ENCODE measurements at regions not wholly inside any gene's neighbourhood (a gene's known extent, or its start where the extent isn't known, plus 50 kb on each side); places are given as distances from the start of the nearest gene placed in this dataset.

DNA sequence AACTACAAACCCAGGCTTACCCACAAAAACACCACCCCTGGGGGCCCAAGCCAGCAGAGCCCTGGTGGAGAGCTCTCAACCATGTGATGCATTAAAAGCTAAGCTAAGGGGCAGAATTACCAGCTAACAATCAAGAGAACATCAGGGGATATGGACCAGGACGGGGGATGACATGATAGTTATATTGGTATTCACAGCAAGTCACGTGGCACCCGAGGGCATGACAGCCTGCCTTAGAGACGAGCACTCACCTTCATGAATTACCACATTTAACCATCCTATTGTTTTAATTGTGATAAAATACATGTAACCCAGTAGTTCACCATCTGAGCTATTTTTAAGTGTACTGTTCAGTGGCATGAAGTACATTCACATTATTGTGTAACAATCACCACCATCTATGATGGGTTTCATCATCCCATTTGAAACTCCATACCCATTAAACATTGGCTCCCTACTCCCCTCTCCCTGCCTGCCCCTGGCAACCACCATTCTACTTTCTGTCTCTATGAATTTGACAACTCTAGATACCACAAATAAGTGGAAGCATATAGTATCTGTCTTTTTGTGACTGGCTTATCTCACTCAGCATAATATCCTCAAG is 245.6 kb downstream of the ANAPC1 start:
- DNase-seq (ENCODE audit: low read depth, low spot score), result no peak

DNA sequence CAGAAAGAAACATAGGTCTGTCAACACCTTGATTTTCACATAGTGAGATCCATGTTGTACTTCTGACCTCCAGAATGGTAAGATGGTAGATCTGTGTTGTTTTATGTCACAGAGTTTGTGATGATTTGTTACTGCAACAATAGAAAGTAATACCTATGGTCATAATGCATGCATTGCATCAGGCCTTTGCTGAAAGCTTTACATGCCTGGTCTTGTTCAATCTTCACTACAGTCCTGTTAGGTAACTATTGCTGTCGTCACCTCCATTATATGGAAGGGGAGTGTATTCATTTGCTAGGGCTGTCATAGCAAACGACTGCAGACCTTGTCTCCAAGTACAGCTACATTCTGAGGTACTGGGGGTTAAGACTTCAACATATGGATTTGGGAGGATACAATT is 243.5 kb downstream of the ANAPC1 start:
- DNase-seq (ENCODE audit: low read depth, low spot score), result no peak

DNA sequence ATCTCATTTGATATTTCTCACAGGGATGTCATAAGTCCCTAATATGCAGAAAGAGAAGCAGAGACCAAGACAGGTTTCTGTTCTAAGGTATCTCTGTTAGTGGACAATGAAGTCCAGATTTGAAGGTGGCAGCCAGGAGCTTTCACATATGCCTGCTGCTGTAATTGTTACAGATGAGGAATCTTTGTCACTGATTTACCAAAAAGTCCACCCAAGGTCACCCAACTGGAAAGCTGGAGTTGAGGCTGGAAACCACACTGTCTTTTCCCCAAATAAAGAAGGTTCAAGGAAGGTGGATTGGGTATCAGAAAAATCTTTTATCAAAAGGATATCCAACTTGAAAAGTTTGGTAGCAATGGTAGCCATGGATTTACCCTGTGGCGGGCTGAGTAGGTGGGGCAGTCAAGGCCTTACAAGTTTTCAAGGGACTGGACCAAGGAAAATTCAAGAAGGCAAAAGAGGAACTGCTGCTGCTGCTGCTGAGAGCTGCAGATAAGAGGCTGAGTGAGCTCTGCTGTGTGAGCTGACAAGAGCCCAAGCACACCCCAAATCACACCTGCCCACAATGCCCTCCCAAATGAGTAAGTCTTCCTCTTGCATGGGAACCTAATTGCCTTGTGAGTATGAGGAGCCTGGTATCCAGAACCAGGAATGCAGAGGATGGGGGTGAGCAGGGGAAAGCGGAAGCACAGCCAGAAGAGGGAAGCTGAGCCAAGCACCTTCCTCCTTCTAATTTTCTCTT is 241.2 kb downstream of the ANAPC1 start:
- no peak for DNase-seq (ENCODE audit: low read depth, low spot score)

DNA sequence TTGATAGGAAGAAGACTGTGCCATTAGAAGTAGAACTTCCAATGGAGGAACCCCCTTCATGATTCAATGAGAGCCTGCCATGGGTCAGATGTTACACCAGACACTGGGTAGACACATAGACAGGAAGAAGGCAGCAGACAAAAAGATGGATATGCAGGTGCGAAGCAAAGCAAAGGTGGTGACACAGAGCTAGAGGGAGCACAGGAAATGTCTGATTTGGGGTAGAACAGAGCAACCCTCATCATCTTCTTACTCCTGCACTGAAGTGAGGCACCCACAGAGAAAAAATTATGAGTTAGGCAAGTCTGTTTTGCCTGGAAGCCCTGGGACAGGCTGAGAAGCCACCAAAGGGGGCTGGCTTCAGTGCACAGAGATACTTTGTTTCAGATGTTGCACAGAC is 240.2 kb downstream of the ANAPC1 start:
- DNase-seq (ENCODE audit: low read depth, low spot score), result no peak

DNA sequence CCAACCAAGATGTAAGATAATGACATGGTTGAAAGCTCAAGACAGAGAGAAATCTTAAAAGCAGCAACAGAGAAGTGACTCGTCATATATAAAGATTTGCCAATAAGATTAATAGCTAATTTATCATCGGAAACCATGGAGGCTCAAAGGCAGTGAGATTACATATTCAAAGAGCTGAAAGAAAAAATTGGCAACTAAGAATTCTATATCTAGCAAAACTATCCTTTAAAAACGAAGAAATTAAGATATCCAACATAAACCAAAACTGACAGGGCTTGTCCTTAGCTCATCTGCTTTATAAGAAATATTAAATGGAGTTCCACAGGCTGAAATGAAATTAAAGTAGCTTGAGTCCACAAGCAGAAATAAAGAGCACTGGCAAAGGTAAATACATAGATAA is 236.6 kb downstream of the ANAPC1 start:
- no peak for DNase-seq (ENCODE audit: low read depth, low spot score)

DNA sequence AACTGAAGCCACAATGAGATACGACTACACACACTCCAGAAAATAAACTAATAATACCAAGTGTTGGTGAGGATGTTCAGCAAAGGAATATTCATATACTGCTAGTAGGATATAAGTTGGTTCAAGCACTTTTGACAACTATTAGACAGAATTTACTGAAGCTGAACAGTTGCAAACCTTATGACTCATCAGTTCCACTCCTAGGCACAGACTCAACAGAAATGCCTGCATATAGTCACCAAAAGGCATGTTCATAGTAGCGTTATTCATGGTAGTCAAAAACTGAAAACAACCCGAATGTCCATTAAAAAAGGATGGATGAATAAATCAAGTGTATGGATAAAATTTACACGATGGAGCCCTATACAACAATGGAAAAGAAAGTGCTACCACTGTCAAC is 232.0 kb downstream of the ANAPC1 start:
- DNase-seq (ENCODE audit: low read depth, low spot score), result no peak

DNA sequence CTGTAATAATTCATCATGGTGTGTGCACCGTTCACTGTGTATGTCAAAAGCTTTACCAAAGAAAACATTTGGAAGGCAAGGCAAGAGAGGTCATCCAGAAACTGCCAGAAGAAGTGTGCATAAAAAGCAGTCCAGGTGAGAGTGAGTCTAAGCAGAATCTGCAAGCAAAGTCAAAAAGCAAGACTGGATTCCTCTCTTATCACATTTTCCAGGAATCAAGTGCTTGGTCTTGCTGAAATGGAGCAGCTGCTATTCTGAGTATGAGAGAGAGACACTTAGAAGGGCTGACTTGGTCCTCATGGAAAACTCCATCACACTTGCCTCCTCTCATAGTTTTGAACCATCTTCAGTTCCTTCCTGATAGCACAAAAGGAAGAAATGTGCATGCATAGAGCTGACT is 231.3 kb downstream of the ANAPC1 start:
- DNase-seq (ENCODE audit: low read depth, low spot score), result no peak

DNA sequence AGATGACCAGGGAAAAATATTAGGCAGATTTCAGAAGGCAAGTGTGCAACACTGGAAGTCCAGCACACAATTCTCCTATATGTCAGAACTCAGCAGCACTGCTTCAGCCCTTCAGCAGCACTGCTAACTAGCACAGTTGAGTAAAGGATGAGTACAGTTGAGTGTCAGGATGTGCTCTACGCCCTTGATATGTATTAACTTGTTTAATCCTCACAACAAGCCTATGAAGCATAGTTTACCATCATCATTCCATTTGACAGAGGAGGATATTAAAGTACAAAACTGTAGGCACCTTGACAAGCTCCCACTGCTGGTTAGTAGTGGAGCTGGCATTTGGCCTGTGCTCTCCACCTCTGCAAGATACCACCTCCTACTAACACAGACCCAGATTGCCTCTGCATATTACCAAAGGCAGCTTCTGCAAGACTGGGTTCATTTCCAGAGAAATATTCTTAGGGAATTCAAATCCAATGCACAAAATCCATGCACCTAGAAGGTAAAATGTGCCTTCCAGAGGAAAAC is 230.8 kb downstream of the ANAPC1 start:
- no peak for DNase-seq (ENCODE audit: low read depth, low spot score)

DNA sequence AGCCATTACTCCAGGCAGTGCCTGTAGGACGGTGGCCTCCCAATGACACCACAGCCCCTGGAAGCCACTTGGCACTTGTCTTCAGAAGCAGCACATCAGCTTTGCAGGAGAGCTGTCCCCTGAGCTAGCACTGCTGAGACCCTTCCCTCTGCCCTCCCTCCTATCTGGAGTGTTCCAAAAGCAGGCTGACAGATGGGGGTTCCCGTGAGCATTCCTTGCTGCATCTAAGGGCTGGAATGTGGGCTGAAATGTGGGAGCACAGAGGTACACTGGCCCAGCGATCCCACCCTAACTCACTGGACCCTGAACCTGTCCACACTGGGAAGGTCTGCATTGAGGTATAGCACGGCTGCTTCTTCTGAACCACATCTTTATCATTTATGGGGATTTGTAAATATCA is 230.1 kb downstream of the ANAPC1 start:
- DNase-seq (ENCODE audit: low read depth, low spot score), result no peak

DNA sequence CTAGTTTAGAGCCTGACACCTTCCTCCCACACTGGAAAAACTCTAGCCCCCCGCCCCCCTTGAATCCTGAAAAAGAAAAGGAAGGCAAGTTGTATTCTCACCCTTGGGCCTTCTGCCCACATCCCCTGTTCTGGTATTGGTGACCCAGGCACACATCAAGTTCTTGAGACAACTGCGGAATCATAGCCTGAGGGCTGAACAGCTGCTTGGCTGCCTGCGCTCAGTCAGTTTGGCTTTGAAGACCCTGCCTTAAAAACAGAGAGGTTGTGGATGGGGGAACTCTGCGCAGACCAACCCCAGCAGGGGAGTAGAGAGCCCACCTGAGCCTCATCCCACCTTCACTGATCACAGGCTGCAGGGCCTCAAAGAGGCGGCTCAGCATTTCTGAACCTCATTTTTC is 229.2 kb downstream of the ANAPC1 start:
- DNase-seq (ENCODE audit: low read depth, low spot score), result no peak

DNA sequence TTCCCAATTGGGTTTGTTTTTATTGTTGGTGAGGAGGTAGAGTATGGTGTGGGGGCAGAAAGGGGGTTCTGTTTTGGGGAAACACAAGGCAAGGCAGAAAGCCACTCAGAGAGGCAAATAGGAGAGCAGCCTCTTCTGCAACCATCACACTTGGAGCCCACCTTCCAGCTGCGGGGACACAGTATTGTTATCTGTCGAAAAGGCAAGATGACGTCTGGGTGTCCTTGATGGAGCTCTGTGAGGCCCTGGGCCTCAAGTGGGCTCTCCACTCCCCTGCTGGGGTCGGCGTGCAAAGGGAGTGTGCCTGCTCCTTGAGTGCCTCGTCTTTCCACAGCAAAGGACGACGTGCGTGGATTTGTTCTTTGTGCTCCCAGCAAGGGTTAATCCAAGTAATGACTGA is 227.6 kb downstream of the ANAPC1 start:
- no peak for DNase-seq (ENCODE audit: low read depth, low spot score)

DNA sequence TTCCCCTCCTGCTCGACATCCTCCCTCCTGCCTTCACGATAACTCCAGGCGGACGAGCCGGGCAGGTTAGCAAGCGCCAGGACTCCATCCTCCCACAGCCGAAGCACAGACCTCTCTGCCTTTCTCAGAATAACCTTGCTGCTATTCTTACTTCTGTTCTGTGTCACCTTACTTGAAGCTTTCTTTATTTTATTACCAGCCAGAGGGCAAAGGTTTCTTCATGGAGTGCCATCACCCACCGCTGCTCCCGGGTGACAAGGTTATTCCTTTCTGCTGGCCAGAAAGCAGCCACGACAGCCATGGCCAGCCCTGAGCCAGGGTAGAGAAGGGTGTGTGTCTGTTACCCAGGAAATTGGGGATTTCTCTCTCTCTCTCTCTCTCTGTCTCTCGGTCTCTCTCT is 227.1 kb downstream of the ANAPC1 start:
- no peak for DNase-seq (ENCODE audit: low read depth, low spot score)

DNA sequence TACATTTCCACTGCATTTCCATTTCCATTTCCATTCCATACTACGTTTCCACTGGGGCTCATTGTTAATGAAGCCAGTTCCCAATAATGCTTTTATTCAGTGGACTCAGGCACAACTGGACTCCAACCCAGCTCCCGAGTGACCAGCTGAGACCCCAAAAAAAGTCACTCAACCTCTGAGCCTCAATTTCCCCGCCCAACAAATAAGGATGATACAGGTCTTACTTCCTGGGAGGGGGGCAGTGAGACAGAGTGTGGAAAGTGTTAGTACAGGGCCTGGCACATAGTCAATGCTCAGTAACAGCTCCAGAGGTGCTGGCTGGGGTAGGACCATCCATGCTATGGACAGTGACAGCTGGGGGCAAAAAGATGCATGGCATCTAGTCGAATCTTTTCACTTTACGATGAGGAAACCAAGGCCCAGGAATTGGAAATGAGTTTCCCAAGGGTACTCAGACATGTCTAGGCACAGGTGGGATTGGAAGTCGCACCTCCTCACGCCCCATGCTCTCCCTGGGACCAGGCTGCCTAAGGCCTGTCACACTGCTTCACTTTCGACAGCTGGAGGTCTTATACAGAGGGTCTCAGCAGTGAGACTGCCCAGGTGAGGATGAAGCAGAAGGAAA is 226.5 kb downstream of the ANAPC1 start:
- DNase-seq (ENCODE audit: low read depth, low spot score), result no peak

DNA sequence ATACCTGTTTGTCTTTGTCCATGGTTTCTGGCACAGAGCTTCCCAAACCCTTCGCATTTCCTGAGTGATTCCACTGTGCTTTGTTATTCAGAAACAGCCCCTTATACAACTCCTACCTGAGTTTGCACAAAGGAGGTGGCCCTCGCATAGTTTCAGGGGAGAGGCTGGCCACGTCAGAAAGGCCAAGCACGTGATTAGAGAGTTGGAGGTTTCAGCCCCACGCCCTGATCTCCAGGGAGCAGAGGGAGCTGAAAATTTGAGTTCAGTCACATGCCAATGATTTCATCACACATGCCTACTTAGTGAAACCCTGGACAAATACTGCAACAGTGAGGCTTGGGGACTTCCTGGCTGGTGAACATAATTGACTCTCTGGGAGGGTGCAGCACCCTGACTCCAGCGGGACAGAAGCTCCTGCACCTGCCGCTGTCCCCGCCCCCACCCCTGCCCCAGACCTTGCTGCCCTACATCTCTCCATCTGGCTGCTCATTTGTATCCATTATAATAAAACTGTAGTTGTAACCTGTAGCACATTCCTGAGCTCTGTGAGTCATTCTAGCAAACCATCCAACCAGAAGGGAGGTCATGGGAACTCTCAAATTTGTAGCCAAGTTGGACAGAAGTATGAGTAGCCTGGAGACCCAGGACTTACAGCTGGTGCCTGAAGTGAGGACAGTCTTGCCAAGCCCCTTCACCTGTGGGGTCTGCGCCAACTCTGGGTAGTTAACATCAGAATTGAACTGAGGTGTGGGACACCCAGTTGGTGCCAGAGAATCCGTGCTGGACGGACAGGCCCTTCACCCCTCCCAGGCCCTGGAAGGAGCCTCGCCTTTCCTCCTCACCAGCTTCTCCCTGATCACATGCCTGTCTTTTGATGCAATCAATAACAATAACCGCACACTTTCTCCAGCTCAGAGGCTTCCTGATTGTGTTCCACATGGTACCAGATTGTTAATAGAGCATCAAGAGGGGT is 224.3 kb downstream of the ANAPC1 start:
- DNase-seq (ENCODE audit: low read depth, low spot score), result peak; percentile 91

DNA sequence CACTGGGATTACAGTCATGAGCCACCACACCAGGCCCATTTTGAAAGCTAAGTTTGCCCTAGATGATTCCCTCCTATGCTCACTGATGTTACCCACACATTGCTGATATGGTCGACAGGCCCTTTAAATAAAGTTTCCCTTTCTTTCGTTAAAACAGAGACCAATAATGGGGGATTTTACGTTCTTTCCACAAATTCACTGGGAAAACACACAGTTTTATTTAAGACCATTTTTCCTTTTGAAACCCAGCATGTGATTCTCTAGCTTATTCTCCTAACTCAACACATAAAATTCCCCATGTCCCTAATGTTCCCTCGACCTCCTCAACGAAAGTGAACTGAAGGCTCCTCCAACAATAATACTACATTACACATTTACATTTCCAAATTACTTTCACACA is 223.2 kb downstream of the ANAPC1 start:
- no peak for DNase-seq (ENCODE audit: low read depth, low spot score)

DNA sequence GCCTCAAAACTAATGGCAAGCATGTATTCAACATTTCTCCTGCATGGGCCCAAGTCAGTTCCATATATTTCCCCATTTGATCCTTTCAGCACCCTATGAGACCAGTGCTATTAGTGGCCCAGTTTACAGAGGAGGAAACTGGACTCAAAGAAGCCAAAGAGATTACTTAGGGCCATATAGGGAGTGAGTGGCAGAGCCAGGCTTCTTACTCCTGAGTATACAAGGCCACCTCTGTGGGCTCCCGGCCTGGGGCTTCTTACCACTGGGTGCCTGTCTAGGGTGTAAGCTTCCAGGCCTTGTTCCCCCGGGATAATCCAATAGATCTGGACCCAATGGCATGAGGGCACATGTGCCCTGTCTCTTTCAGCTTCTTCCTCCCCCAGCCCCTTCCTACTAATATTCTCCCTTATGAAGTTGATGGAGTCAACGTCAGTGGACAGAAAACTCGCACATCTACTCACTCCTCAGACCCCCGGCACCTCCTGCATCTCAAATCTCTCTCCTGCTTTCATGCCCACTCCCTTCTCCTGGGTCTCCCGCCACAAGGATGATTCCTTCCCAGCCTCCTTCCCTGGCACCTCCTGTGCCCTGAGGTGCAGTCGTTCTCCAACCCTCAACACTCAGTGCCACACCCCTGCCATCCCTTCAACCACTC is 222.6 kb downstream of the ANAPC1 start:
- DNase-seq (ENCODE audit: low read depth, low spot score), result no peak

DNA sequence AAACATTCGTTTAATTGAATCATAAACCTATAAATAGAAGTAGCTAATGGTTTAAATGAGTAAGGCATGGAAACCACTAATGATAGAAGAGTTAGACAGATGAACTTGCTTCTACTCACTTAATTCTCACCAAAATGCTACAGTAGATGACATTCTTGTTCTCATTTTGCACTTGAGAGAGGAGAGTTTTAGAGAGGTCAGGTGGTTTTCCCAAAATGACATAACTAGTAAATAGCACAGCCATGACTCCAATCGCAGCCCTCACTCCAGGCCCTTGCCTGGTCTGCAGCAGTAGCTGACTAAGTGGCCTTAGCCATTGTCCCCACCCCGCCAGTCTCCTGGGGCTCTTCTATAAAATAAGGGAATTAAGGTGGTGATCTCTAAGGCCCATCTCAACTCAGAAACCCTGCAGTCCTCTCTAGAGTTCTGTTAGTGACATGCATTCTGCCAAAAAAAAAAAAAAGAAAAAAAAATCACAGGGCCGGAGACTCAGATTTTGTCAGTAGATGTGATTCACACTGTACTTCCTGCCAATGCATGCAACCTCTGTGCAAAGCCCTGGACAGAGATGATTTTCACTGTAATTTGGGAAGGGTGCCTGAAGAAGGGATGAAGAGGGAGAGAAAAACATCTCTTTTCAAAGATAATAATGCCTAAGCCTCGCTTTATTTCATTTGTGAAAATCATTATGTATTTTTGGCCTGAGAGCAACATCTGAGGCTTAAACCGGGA is 221.8 kb downstream of the ANAPC1 start:
- DNase-seq (ENCODE audit: low read depth, low spot score), result peak; percentile 32

DNA sequence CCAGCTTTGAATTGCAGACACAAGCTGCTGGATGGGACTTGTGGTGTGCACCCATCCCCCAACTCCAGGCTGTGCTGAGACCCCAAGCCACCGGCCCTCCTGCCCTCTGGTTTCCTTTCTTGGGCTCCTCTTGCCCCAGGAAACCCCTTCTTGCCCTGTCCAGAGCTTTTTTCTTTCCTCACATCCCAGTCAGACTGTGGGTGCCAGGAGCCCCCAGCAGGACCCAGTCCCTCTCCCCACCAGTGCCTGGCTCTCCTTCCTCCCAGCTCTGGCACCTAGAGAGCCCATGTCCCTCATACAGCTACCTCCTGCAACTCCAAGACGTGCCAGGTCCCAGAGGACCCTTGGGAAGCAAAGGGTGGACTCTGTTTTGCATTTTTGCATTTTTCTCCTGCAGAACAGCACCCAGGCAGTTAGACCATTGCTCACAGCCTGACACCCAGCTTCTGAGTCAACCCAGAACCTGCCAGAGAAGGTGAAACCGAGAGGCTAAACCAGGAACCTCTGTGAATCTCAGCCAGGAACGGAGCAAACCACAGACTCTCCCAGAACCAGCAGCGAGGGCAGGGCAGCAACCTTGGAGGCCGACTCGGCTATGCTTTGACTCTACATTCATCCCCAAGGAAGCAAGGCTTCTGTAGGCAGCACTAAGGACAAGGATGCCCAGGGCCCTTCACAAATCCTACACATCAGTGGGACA is 221.1 kb downstream of the ANAPC1 start:
- no peak for DNase-seq (ENCODE audit: low read depth, low spot score)

DNA sequence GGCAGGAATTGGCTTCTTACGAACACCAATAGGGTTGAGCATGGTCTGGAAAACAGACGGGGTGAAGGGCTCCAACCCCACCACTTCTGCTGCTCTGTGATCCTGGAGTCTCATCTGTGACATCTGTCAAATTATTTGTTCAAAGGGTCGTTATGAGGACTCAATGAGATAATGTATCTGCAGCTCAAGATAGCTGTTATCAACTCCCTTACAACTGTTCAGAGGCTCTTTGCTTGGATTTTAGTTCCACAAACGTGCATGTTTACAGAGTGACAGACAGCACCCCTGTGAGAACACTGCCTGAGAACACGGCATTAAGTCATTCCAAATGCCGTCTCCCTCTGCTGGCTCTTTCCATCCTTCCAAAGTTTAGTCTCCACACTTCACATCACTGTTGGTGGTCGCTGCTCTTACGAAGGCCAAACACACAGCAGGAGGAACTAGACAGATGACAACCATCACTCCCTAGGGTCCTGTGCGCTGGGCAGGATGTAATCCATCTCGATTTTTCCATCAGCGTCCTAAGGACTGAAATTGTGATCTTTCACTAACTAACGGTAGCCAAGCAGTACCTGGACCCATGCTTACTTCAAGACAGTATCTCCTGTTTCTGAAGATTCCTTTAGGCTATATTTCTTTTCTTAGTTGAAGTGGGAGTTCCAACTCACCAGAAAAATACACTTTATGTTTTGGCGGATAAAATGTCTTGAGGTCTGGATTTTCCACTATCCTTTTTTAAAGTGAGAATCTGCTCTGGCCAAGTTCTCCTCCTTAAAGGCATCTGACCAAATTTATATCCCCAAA is 220.3 kb downstream of the ANAPC1 start:
- DNase-seq (ENCODE audit: low read depth, low spot score), result no peak

Data from astrocyte of the hippocampus (primary cell).